WTC11 (cell line): ENCODE measurements at regions not wholly inside any gene's neighbourhood (a gene's known extent, or its start where the extent isn't known, plus 50 kb on each side); places are given as distances from the start of the nearest gene placed in this dataset.

ENCODE experiments used
- CREM ChIP-seq: sonication (generic); formaldehyde crosslinking; IDR thresholded peaks from 2 replicates; pipeline ENCODE4 v1.8.1; 2022; ENCODE audit warnings: mild to moderate bottlenecking, missing genetic modification reagents, moderate library complexity
- CTCF ChIP-seq: fragments of 200-600 bp; IDR thresholded peaks from 2 replicates; pipeline ENCODE4 v1.8.0; 2022; ENCODE audit warnings: antibody characterized with exemption
- ESRRA ChIP-seq: sonication (generic); formaldehyde crosslinking; IDR thresholded peaks from 2 replicates; pipeline ENCODE4 v1.8.1; 2022; ENCODE audit warnings: mild to moderate bottlenecking, missing genetic modification reagents, borderline replicate concordance
- IRF2 ChIP-seq: sonication (generic); formaldehyde crosslinking; IDR thresholded peaks from 2 replicates; pipeline ENCODE4 v1.8.0; 2022; ENCODE audit warnings: low read depth, missing genetic modification reagents, borderline replicate concordance
- MAX ChIP-seq: sonication (generic); formaldehyde crosslinking; IDR thresholded peaks from 2 replicates; pipeline ENCODE4 v1.8.0; 2022; ENCODE audit warnings: mild to moderate bottlenecking, missing genetic modification reagents
- SP1 ChIP-seq: sonication (generic); formaldehyde crosslinking; conservative IDR thresholded peaks from 2 replicates; pipeline ENCODE4 v1.8.1; 2022; ENCODE audit warnings: missing genetic modification reagents

DNA sequence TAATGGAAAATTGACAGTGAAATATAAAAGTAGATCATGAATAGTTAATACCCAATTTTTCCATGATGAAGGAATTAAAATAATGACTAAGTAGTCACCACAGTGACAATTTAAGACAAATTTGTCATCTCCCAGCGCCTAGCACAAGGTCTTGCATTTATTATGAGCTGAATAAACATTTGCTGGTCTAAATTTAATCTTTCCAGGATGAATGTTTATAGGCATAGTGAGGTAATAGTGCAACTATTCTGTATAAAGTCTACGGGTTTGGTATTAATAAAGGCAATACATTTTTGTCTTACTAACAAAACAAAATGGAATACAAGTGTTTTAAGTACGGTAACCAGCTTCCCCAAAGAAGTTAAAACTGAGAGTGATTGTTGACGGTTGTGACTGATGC, 209.3 kb downstream of the CD47 start:
- TF ChIP-seq CTCF (no peak), MAX (CRISPR knock-in tag) (no peak), ESRRA (CRISPR knock-in tag) (no peak), IRF2 (CRISPR knock-in tag) (no peak), CREM (no peak), SP1 (CRISPR knock-in tag) (no peak)
